ENCODE measurements at regions not wholly inside any gene's neighbourhood (a gene's known extent, or its start where the extent isn't known, plus 50 kb on each side); places are given as distances from the start of the nearest gene placed in this dataset.

DNA sequence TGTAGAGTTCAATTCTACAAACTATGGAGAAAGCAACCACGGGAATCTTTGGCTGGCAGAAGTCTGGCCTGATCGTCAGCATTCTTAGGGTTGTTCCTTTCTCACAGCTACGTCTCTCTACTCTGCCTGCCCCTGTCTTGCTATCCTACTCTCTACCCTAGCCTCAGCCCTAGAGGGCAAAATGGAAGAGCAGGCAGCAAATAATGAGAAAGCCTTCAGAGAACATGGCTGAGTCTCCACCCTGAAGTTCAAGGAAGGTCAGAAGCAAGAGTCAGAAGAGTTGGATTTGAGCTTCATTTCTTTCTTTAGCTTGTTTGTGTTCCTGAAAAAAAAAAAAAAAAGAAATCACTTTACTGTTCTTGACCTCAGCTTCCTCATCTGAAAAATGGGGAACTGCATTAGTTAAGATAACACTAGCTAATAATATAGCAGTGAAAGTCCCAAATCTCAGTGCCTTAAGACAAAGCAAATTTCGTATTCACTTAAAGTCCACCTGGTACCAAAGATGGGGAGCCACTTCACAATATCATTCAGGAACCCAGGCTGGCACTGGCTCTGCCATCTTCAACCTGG is 50.2 kb upstream of the CCND2 start:
- no peaks in the 10 kb centered on the region for H3K36me3 ChIP-seq (ENCODE audit: insufficient read depth, low read length)
- no peaks in the 10 kb centered on the region for H3K27me3 ChIP-seq (ENCODE audit: insufficient read depth, low read length, poor library complexity, severe bottlenecking)
- H3K36me3 Mint-ChIP-seq: no peaks in the 10 kb centered on the region
- POLR2A ChIA-PET: no interaction called here
- CTCF ChIA-PET: no interaction called here
- no peak overlapping the region for H3K4me3 ChIP-seq (ENCODE audit: low read length)
- peaks cover 0 to 4% (median under 1%) of the 10 kb centered on the region in 3 donors for H3K4me1 Mint-ChIP-seq
- DNase-seq: no peak
- no peak overlapping the region for H3K27ac ChIP-seq (ENCODE audit: low read depth, low read length)
- peaks cover 4 to 8% of the 10 kb centered on the region in 2 donors for H3K27me3 Mint-ChIP-seq
- H3K4me3 Mint-ChIP-seq: no peak overlapping the region
- no peaks in the 10 kb centered on the region for H3K9me3 ChIP-seq (ENCODE audit: low read length)
- no peak overlapping the region for H3K27ac Mint-ChIP-seq
- H3K4me1 ChIP-seq (ENCODE audit: insufficient read depth, low read length): no peaks in the 10 kb centered on the region
- no peaks in the 10 kb centered on the region for H3K9me3 Mint-ChIP-seq

DNA sequence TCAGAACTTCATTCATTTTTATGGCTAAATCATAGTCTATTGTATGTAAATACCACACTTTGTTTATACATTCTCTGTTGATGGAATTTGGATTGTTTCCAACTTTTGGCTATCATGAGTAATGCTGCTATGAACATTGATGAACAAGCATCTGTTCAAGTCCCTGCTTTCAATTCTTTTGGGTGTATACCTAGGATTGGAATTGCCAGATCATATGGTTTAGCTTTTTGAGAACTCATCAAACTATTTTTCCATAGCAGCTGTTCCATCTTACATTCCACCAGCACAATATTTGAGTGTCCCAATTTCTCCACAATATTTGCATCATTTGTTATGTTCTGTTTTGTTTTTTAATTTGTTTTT is 52.3 kb upstream of the CCND2 start:
- Mint-ChIP-seq H3K4me1 (peaks cover 11 to 22% (median 19%) of the 10 kb centered on the region in 3 donors), H3K36me3 (no peaks in the 10 kb centered on the region), H3K4me3 (no peak overlapping the region), H3K9me3 (no peaks in the 10 kb centered on the region), H3K27me3 (peaks cover 0 to 6% of the 10 kb centered on the region in 2 donors), H3K27ac (no peak overlapping the region)
- no peak overlapping the region for H3K27ac ChIP-seq (ENCODE audit: low read depth, low read length)
- no peak overlapping the region for H3K4me3 ChIP-seq (ENCODE audit: low read length)
- CTCF ChIA-PET: no interaction called here
- H3K4me1 ChIP-seq (ENCODE audit: insufficient read depth, low read length): peaks cover 12% of the 10 kb centered on the region
- no peaks in the 10 kb centered on the region for H3K9me3 ChIP-seq (ENCODE audit: low read length)
- no peaks in the 10 kb centered on the region for H3K36me3 ChIP-seq (ENCODE audit: insufficient read depth, low read length)
- no peak for DNase-seq
- POLR2A ChIA-PET: no interaction called here
- H3K27me3 ChIP-seq (ENCODE audit: insufficient read depth, low read length, poor library complexity, severe bottlenecking): no peaks in the 10 kb centered on the region

DNA sequence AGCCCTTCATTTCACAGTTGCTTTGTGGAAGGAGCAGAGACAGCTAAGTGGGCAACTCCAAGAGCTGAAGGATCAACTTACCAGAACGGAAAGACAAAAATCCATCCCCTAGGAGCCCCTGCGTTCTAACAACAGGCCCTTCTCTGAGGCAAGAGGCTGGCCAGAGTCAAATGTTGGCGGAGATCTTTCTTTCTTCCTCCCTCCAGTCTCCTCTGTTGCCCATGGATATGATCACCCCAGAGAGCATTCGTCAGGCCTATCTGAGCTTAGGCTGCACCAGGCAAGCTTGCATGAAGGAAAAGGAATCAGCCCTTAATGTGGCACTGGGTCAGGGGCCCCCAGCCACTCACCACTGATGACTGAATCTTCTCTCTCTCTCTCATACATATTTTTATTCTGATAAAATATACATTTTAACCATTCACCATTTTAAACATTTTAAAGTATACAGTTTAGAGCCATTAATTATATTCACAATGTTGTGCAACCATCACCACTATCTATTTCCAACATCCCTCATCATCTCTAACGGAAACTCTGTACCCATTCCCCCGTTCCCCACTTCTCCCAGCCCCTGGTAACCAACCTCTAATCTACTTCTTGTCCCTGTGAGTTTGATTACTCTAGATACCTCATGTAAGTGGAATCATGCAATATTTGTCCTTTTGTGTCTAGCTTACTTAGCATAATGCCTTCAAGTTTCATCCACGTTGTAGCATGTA is 52.9 kb upstream of the CCND2 start:
- DNase-seq: no peak
- no peaks in the 10 kb centered on the region for H3K36me3 Mint-ChIP-seq
- no peak overlapping the region for H3K27ac Mint-ChIP-seq
- H3K4me1 Mint-ChIP-seq: peaks cover 13 to 28% (median 25%) of the 10 kb centered on the region in 3 donors
- CTCF ChIA-PET: no interaction called here
- POLR2A ChIA-PET: no interaction called here
- no peak overlapping the region for H3K27ac ChIP-seq (ENCODE audit: low read depth, low read length)
- peaks cover 18% of the 10 kb centered on the region for H3K4me1 ChIP-seq (ENCODE audit: insufficient read depth, low read length)
- no peak overlapping the region for H3K4me3 Mint-ChIP-seq
- no peaks in the 10 kb centered on the region for H3K27me3 ChIP-seq (ENCODE audit: insufficient read depth, low read length, poor library complexity, severe bottlenecking)
- no peaks in the 10 kb centered on the region for H3K9me3 Mint-ChIP-seq
- no peaks in the 10 kb centered on the region for H3K9me3 ChIP-seq (ENCODE audit: low read length)
- no peak overlapping the region for H3K4me3 ChIP-seq (ENCODE audit: low read length)
- no peaks in the 10 kb centered on the region for H3K36me3 ChIP-seq (ENCODE audit: insufficient read depth, low read length)
- peaks cover 0 to 7% of the 10 kb centered on the region in 2 donors for H3K27me3 Mint-ChIP-seq

DNA sequence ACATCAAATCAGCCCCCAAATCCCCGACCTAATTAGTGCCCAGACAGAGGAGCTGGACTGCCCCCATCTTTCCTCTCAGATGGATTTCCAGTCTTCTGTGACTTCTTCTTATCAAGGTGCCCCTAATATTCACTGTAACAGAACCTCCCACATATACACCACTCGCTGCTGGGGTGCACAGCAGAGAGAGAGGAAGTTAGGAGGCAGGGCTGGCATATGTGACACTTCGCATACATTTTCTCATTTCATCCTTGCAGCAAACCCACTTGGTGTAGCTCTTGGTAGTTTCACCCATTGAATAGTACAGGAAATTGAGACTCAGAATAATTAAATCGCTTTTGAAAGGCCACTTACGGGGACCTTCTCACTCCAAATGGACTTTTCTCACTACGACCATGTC is 56.5 kb upstream of the CCND2 start:
- H3K9me3 ChIP-seq (ENCODE audit: low read length): no peaks in the 10 kb centered on the region
- ChIA-PET POLR2A (no interaction called here), CTCF (interaction anchor here (1.5 to 2.9 kb wide), 2 partner anchors 60 to 73 kb away, joined by 4 to 11 read pairs; no protein-coding TSS in a partner anchor)
- DNase-seq: no peak
- H3K36me3 Mint-ChIP-seq: no peaks in the 10 kb centered on the region
- peak overlapping the region in 6 of 7 donors; percentile 28 to 65 (median 50) for H3K4me3 Mint-ChIP-seq
- H3K4me3 ChIP-seq (ENCODE audit: low read length): no peak overlapping the region
- no peaks in the 10 kb centered on the region for H3K36me3 ChIP-seq (ENCODE audit: insufficient read depth, low read length)
- H3K4me1 ChIP-seq (ENCODE audit: insufficient read depth, low read length): peaks cover 28% of the 10 kb centered on the region
- no peaks in the 10 kb centered on the region for H3K9me3 Mint-ChIP-seq
- peak overlapping the region; percentile 38 to 90 (median 68) for H3K27ac Mint-ChIP-seq
- H3K27me3 Mint-ChIP-seq: peaks cover 0 to 7% of the 10 kb centered on the region in 2 donors
- H3K27ac ChIP-seq (ENCODE audit: low read depth, low read length): no peak overlapping the region
- no peaks in the 10 kb centered on the region for H3K27me3 ChIP-seq (ENCODE audit: insufficient read depth, low read length, poor library complexity, severe bottlenecking)
- H3K4me1 Mint-ChIP-seq: peaks cover 25 to 40% (median 37%) of the 10 kb centered on the region in 3 donors

DNA sequence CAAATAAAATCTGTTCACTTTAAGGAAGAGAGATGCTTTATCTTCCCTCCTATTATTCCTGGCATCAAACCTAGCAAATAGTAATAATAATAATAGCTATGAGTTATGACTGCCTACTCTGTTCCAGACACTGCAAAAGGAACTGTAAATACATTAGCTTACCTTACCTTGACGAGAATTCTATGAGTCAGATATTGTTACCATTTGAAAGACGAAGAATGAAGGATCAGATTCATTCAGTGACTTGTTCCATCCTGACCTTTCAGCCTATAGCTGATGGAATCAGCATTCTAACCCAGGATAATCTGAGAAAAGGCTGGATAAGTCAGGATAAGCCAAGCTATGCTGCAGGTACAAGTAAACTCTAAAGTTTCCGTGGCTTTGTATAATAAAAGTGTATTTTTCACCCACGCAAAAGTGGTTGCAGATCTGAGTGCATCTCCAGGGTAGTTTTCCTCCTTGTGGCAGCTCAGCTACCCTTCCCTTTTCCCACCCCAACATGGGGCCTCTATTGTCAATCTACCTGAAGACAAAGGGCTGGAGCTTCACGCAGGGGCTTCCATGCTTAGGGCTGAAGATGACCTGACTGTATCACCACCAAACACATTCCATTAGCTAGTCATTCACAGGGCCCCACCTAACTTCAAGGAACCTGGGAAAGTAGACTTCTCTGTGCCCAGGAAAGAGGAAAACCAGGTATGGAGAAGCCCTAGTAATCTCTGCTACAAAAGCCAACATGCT is 57.2 kb upstream of the CCND2 start:
- no peak for DNase-seq
- no peaks in the 10 kb centered on the region for H3K27me3 ChIP-seq (ENCODE audit: insufficient read depth, low read length, poor library complexity, severe bottlenecking)
- H3K4me3 Mint-ChIP-seq: peak overlapping the region in 6 of 7 donors; percentile 18 to 65 (median 49)
- H3K36me3 ChIP-seq (ENCODE audit: insufficient read depth, low read length): no peaks in the 10 kb centered on the region
- H3K4me1 ChIP-seq (ENCODE audit: insufficient read depth, low read length): peaks cover 28% of the 10 kb centered on the region
- peak overlapping the region in 7 of 8 donors; percentile 38 to 90 (median 69) for H3K27ac Mint-ChIP-seq
- ChIA-PET POLR2A (no interaction called here), CTCF (interaction anchor here (0.9 to 2.9 kb wide), 7 partner anchors 12 to 72 kb away, joined by 3 to 11 read pairs (median 4); no protein-coding TSS in a partner anchor)
- peaks cover 0 to 5% of the 10 kb centered on the region in 2 donors for H3K27me3 Mint-ChIP-seq
- H3K4me3 ChIP-seq (ENCODE audit: low read length): no peak overlapping the region
- peaks cover 25 to 40% (median 37%) of the 10 kb centered on the region in 3 donors for H3K4me1 Mint-ChIP-seq
- H3K9me3 ChIP-seq (ENCODE audit: low read length): no peaks in the 10 kb centered on the region
- H3K27ac ChIP-seq (ENCODE audit: low read depth, low read length): no peak overlapping the region
- no peaks in the 10 kb centered on the region for H3K36me3 Mint-ChIP-seq
- H3K9me3 Mint-ChIP-seq: no peaks in the 10 kb centered on the region

DNA sequence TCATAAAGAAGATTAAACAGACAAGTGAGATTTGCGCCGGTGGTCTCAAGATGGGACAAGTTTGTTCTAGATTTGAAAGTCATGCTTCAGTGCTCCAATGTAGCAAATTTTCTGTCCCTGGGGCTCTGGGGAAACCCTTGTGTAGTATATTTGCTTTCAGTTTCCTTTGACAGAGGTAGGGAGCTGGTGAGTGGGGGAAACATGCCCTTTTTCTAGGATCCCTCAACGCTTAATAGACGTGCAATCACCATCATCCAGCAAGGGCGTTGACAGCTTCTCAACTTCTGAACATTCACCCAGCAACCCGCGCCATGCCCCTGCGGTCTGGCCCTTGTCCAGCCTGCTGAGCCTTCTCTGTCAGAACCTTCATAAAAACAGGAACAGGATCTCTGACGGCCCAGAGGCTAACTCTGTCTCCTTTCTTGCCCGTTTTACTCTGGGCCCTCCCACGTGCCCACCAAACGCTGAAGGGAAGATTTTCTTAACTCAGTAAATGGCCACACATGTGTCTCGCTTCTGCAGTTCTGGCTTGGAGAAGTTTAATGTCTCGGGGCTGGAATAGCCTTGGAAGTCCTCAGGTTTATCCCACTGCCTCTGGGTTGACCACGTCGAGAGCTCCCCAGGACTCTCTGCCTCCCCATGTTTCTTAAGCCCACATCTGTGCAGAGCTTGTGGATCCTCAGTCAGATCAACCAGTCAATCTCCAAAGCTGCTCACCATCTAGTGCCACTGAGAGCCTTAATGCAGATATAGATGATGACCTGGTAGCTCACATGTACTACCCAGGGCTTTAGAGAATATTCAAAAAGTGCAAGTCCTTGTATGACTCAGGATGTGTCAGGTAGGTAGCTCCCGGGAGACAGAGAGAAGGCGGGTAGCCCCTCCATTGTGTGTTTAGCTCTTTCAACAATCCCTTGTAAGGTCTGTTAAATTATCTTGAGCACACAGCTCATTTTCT is 58.1 kb upstream of the CCND2 start:
- CTCF ChIA-PET: interaction anchor here (0.9 to 2.9 kb wide), 8 partner anchors 11 to 108 kb away, joined by 3 to 11 read pairs (median 4); no protein-coding TSS in a partner anchor
- H3K27ac Mint-ChIP-seq: peak overlapping the region; percentile 24 to 90 (median 68)
- no peaks in the 10 kb centered on the region for H3K36me3 Mint-ChIP-seq
- no peaks in the 10 kb centered on the region for H3K9me3 ChIP-seq (ENCODE audit: low read length)
- no peaks in the 10 kb centered on the region for H3K27me3 ChIP-seq (ENCODE audit: insufficient read depth, low read length, poor library complexity, severe bottlenecking)
- peak overlapping the region; percentile 11 for H3K4me3 ChIP-seq (ENCODE audit: low read length)
- peak in 3 of 5 donors; percentile 4 to 41 (median 32) for DNase-seq
- H3K27ac ChIP-seq (ENCODE audit: low read depth, low read length): no peak overlapping the region
- H3K4me3 Mint-ChIP-seq: peak overlapping the region; percentile 5 to 85 (median 64)
- peaks cover 0 to 5% of the 10 kb centered on the region in 2 donors for H3K27me3 Mint-ChIP-seq
- peaks cover 25 to 40% (median 37%) of the 10 kb centered on the region in 3 donors for H3K4me1 Mint-ChIP-seq
- no peaks in the 10 kb centered on the region for H3K9me3 Mint-ChIP-seq
- POLR2A ChIA-PET: interaction anchor here (0.6 kb wide), 1 partner anchor 56 kb away, joined by 3 read pairs; no protein-coding TSS in a partner anchor
- peaks cover 28% of the 10 kb centered on the region for H3K4me1 ChIP-seq (ENCODE audit: insufficient read depth, low read length)
- H3K36me3 ChIP-seq (ENCODE audit: insufficient read depth, low read length): no peaks in the 10 kb centered on the region

DNA sequence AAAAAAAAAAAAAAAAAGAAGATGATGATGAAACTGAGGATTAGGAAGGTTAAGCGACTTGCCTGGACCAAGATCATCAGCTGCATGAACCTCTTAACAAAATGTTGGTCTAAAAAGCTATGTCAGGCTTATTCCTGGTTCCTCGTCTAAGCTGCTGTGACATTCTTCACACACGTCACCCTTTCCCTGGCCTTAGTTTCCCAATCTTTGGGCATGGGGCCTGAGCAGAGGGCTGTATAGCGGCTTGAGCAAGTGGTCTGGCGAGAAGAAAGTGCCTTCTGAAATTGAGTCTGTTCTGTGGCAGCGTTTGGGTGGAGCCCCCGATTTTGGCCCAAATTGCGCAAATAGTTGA is 58.7 kb upstream of the CCND2 start:
- Histone ChIP-seq H3K27ac (ENCODE audit: low read depth, low read length) (no peak overlapping the region), H3K36me3 (ENCODE audit: insufficient read depth, low read length) (no peaks in the 10 kb centered on the region), H3K9me3 (ENCODE audit: low read length) (no peaks in the 10 kb centered on the region), H3K27me3 (ENCODE audit: insufficient read depth, low read length, poor library complexity, severe bottlenecking) (no peaks in the 10 kb centered on the region), H3K4me1 (ENCODE audit: insufficient read depth, low read length) (peaks cover 28% of the 10 kb centered on the region), H3K4me3 (ENCODE audit: low read length) (peak overlapping the region; percentile 11)
- Mint-ChIP-seq H3K27me3 (peaks cover 0 to 2% of the 10 kb centered on the region in 2 donors), H3K36me3 (no peaks in the 10 kb centered on the region), H3K9me3 (no peaks in the 10 kb centered on the region), H3K27ac (peak overlapping the region in 7 of 8 donors; percentile 24 to 84 (median 69)), H3K4me3 (peak overlapping the region in 6 of 7 donors; percentile 10 to 85 (median 66)), H3K4me1 (peaks cover 25 to 40% (median 37%) of the 10 kb centered on the region in 3 donors)
- ChIA-PET POLR2A (interaction anchor here (0.6 kb wide), 1 partner anchor 57 kb away, joined by 3 read pairs; no protein-coding TSS in a partner anchor), CTCF (interaction anchor here (1.1 to 2.9 kb wide), 4 partner anchors 10 to 108 kb away, joined by 4 to 11 read pairs (median 6); no protein-coding TSS in a partner anchor)
- DNase-seq: no peak

All from CD8-positive, alpha-beta memory T cell (primary cell).